Gastroesophageal sphincter (tissue), 3 donors: ENCODE measurements at regions not wholly inside any gene's neighbourhood (a gene's known extent, or its start where the extent isn't known, plus 50 kb on each side); places are given as distances from the start of the nearest gene placed in this dataset.

Source experiments
- EP300 ChIP-seq: sonication (generic); formaldehyde crosslinking; IDR thresholded peaks from one replicate; pipeline ENCODE4 v1.6.1; 2017; ENCODE audit warnings: antibody characterized with exemption, mild to moderate bottlenecking
- TF ChIP-seq, protein P1 (sequence below), 4 experiments: fragments of 200-600 bp in 2 of 4; fragments of 450-650 bp in 2 of 4; sonication (generic) in 1 of 4; IDR thresholded peaks; one replicate each; pipeline ENCODE4 v1.5.1; 2017 to 2019; ENCODE audit warnings: antibody characterized with exemption in 4 of 4, mild to moderate bottlenecking in 2 of 4, moderate library complexity in 2 of 4

DNA sequence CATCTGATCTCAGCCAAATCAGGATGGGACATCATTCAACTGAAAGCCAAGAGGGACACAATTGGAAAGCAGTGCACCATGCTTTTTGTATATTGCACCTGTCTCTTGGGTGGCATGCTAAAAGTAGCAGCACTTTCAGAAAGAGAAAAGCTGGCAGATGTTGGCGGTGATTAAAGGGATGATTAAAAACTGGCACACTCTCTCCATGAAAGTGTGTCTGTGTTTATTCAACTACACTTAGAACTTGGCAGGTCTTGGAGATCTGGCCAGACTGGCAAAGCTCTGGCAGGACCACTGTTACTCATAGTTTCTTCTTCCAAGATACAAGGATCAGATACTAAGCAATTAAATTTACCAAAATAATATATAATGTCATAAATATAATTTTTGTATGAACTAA lies 112.9 kb upstream of the ELAVL2 start:
- TF ChIP-seq, protein P1, sequence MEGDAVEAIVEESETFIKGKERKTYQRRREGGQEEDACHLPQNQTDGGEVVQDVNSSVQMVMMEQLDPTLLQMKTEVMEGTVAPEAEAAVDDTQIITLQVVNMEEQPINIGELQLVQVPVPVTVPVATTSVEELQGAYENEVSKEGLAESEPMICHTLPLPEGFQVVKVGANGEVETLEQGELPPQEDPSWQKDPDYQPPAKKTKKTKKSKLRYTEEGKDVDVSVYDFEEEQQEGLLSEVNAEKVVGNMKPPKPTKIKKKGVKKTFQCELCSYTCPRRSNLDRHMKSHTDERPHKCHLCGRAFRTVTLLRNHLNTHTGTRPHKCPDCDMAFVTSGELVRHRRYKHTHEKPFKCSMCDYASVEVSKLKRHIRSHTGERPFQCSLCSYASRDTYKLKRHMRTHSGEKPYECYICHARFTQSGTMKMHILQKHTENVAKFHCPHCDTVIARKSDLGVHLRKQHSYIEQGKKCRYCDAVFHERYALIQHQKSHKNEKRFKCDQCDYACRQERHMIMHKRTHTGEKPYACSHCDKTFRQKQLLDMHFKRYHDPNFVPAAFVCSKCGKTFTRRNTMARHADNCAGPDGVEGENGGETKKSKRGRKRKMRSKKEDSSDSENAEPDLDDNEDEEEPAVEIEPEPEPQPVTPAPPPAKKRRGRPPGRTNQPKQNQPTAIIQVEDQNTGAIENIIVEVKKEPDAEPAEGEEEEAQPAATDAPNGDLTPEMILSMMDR (IDR thresholded peaks at IDR 0.05): no peak
- no peak for TF ChIP-seq EP300
